PC-9 (cell line): ENCODE measurements at regions not wholly inside any gene's neighbourhood (a gene's known extent, or its start where the extent isn't known, plus 50 kb on each side); places are given as distances from the start of the nearest gene placed in this dataset.

ENCODE experiments used
- EZH2 ChIP-seq: fragments of 200-600 bp; sonication (generic); IDR thresholded peaks from 2 replicates; pipeline ENCODE4 v1.8.0; 2017; ENCODE audit warnings: antibody characterized with exemption, low read depth
- TF ChIP-seq, protein P1 (sequence below): fragments of 200-600 bp; sonication (generic); conservative IDR thresholded peaks from 2 replicates; pipeline ENCODE4 v1.6.1; 2017; ENCODE audit warnings: mixed run types, antibody characterized with exemption, mild to moderate bottlenecking, moderate library complexity

DNA sequence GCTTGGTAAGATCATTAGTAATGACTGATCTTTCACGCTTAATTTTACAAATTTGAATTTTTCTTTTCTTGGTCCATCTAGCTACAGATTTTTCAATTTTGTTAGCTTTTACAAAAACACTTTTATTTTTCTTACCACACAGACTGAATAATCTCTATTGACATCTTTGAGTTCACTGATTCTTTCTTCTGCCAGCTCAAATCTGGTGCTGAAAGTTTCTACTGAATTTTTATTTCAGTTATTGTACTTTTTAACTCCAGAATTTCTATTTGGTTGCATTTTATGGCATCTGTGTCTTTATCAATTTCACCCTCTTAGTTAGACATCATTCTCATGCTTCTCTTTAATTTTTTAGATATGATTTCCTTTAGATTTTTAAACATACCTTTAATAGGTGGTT is 584.7 kb downstream of the LMO4 start:
- TF ChIP-seq, protein P1, sequence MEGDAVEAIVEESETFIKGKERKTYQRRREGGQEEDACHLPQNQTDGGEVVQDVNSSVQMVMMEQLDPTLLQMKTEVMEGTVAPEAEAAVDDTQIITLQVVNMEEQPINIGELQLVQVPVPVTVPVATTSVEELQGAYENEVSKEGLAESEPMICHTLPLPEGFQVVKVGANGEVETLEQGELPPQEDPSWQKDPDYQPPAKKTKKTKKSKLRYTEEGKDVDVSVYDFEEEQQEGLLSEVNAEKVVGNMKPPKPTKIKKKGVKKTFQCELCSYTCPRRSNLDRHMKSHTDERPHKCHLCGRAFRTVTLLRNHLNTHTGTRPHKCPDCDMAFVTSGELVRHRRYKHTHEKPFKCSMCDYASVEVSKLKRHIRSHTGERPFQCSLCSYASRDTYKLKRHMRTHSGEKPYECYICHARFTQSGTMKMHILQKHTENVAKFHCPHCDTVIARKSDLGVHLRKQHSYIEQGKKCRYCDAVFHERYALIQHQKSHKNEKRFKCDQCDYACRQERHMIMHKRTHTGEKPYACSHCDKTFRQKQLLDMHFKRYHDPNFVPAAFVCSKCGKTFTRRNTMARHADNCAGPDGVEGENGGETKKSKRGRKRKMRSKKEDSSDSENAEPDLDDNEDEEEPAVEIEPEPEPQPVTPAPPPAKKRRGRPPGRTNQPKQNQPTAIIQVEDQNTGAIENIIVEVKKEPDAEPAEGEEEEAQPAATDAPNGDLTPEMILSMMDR = no peak
- no peak for TF ChIP-seq EZH2
